GM23338 (cell line): ENCODE measurements at regions not wholly inside any gene's neighbourhood (a gene's known extent, or its start where the extent isn't known, plus 50 kb on each side); places are given as distances from the start of the nearest gene placed in this dataset.

Experiments
- ATAC-seq: fragments of 200-7000 bp; cut with Tn5 transposase; 3 replicates; pipeline ENCODE4 v1.9.1; 2020
- DNase-seq: peaks from one replicate; pipeline ENCODE4 v3.0.0-alpha.2; 2015; ENCODE audit warnings: low spot score
- H2AFZ ChIP-seq: fragments of 200-600 bp; sonication (generic); 2 replicates; pipeline ENCODE4 v1.8.0; 2016; ENCODE audit warnings: antibody characterized with exemption, mild to moderate bottlenecking, moderate library complexity
- H3F3A ChIP-seq: fragments of 200-600 bp; sonication (generic); replicated peaks from 2 replicates; pipeline ENCODE4 v1.8.0; 2017; ENCODE audit warnings: antibody characterized with exemption, mixed run types, low read depth
- H3K27ac ChIP-seq: fragments of 200-600 bp; sonication (generic); 2 replicates; pipeline ENCODE4 v1.6.1; 2016; ENCODE audit warnings: low read depth
- H3K27me3 ChIP-seq: fragments of 200-600 bp; sonication (generic); 2 replicates; pipeline ENCODE4 v1.8.0; 2016; ENCODE audit warnings: mild to moderate bottlenecking, mixed run types, moderate library complexity; ENCODE audit not compliant: insufficient read depth
- H3K36me3 ChIP-seq: fragments of 200-600 bp; sonication (generic); 2 replicates; pipeline ENCODE4 v1.8.0; 2016; ENCODE audit warnings: mild to moderate bottlenecking; ENCODE audit not compliant: insufficient read depth
- H3K4me1 ChIP-seq: fragments of 200-600 bp; sonication (generic); 2 replicates; pipeline ENCODE4 v1.8.0; 2016; ENCODE audit warnings: mild to moderate bottlenecking, moderate library complexity; ENCODE audit not compliant: insufficient read depth
- H3K4me2 ChIP-seq: fragments of 200-600 bp; sonication (generic); 2 replicates; pipeline ENCODE4 v1.7.1; 2017; ENCODE audit warnings: mixed run types
- H3K4me3 ChIP-seq: fragments of 200-600 bp; sonication (generic); 2 replicates; pipeline ENCODE4 v1.6.1; 2016; ENCODE audit warnings: mixed run types
- H3K79me2 ChIP-seq: fragments of 200-600 bp; sonication (generic); replicated peaks from 2 replicates; pipeline ENCODE4 v1.8.0; 2017; ENCODE audit warnings: mild to moderate bottlenecking; ENCODE audit not compliant: insufficient read depth
- H3K9me2 ChIP-seq: fragments of 200-600 bp; sonication (generic); 2 replicates; pipeline ENCODE4 v1.8.0; 2017; ENCODE audit not compliant: insufficient read depth
- H4K20me1 ChIP-seq: fragments of 200-600 bp; sonication (generic); replicated peaks from 2 replicates; pipeline ENCODE4 v1.8.0; 2017; ENCODE audit warnings: mild to moderate bottlenecking; ENCODE audit not compliant: insufficient read depth
- H3K27ac Mint-ChIP-seq: 2 replicates; pipeline ENCODE4 v1.8.0; 2020; ENCODE audit warnings: inconsistent platforms, mild to moderate bottlenecking, moderate library complexity, mixed read lengths
- H3K27me3 Mint-ChIP-seq: 3 replicates; pipeline ENCODE4 v1.8.0; 2022; ENCODE audit warnings: low read depth, mild to moderate bottlenecking, moderate library complexity, mixed read lengths, inconsistent platforms; ENCODE audit not compliant: insufficient read depth, poor library complexity
- H3K36me3 Mint-ChIP-seq: 3 replicates; pipeline ENCODE4 v1.8.0; 2021; ENCODE audit warnings: low read depth, mild to moderate bottlenecking, inconsistent platforms, moderate library complexity, mixed read lengths
- H3K4me1 Mint-ChIP-seq: 3 replicates; pipeline ENCODE4 v1.8.0; 2020; ENCODE audit warnings: mild to moderate bottlenecking, inconsistent platforms, mixed read lengths
- H3K4me3 Mint-ChIP-seq: 3 replicates; pipeline ENCODE4 v1.8.0; 2021; ENCODE audit warnings: moderate library complexity, mild to moderate bottlenecking, inconsistent platforms, mixed read lengths
- H3K9me3 Mint-ChIP-seq: 3 replicates; pipeline ENCODE4 v1.8.0; 2020; ENCODE audit warnings: moderate library complexity, mild to moderate bottlenecking, inconsistent platforms, mixed read lengths
- CREB1 ChIP-seq: fragments of 250-450 bp; sonication (Bioruptor Pico); IDR thresholded peaks from 2 replicates; pipeline ENCODE4 v1.5.0; 2020; ENCODE audit warnings: low read depth, mild to moderate bottlenecking, moderate library complexity
- EZH2 ChIP-seq: fragments of 200-600 bp; sonication (generic); IDR thresholded peaks from one replicate; pipeline ENCODE4 v1.8.0; 2017; ENCODE audit warnings: antibody characterized with exemption, mild to moderate bottlenecking, low read depth; ENCODE audit not compliant: unreplicated experiment
- JUNB ChIP-seq: IDR thresholded peaks from one replicate; pipeline ENCODE4 v1.6.1; 2016; ENCODE audit warnings: antibody characterized with exemption; ENCODE audit not compliant: unreplicated experiment
- NANOG ChIP-seq: IDR thresholded peaks from 2 replicates; pipeline ENCODE4 v1.6.1; 2016; ENCODE audit warnings: antibody characterized with exemption, borderline replicate concordance
- POLR2AphosphoS5 ChIP-seq: IDR thresholded peaks from 2 replicates; pipeline ENCODE4 v1.6.1; 2016; ENCODE audit warnings: antibody characterized with exemption, low read depth
- ZNF114 ChIP-seq: fragments of 250-450 bp; sonication (Bioruptor Pico); IDR thresholded peaks from 2 replicates; pipeline ENCODE4 v1.5.0; 2020; ENCODE audit warnings: mild to moderate bottlenecking, moderate library complexity
- ZNF331 ChIP-seq: fragments of 250-450 bp; sonication (Bioruptor Pico); IDR thresholded peaks from 2 replicates; pipeline ENCODE4 v1.5.0; 2020; ENCODE audit warnings: low read depth, mild to moderate bottlenecking, moderate library complexity
- TF ChIP-seq, protein P1 (sequence below): IDR thresholded peaks from one replicate; pipeline ENCODE4 v1.6.1; 2018; ENCODE audit warnings: antibody characterized with exemption; ENCODE audit not compliant: unreplicated experiment
- TF ChIP-seq, protein P2 (sequence below): IDR thresholded peaks from 2 replicates; pipeline ENCODE4 v1.6.1; 2016; ENCODE audit warnings: antibody characterized with exemption

DNA sequence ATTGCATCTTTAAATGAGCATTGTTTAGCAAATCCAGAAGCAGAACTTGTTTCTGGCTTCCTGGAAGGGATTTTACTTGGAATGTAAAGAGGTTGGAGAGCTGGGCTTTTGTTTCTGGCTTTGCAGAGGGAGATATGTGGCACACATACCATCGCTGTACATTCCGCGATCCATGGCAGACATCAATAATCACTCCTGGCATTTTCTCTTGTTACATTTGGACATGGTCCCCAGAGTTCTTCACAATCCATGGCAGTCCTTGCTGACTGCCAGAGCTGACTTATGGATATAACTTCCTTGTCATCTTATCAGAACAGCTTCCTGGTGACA, 445.6 kb upstream of the SPRED2 start:
- H3K9me2 ChIP-seq, result no peaks in the 10 kb centered on the region; the same call in none of the 2 replicates
- peaks cover 4% of the 10 kb centered on the region; the same call in 1 of the 2 replicates for H3K4me1 ChIP-seq
- TF ChIP-seq, protein P1, sequence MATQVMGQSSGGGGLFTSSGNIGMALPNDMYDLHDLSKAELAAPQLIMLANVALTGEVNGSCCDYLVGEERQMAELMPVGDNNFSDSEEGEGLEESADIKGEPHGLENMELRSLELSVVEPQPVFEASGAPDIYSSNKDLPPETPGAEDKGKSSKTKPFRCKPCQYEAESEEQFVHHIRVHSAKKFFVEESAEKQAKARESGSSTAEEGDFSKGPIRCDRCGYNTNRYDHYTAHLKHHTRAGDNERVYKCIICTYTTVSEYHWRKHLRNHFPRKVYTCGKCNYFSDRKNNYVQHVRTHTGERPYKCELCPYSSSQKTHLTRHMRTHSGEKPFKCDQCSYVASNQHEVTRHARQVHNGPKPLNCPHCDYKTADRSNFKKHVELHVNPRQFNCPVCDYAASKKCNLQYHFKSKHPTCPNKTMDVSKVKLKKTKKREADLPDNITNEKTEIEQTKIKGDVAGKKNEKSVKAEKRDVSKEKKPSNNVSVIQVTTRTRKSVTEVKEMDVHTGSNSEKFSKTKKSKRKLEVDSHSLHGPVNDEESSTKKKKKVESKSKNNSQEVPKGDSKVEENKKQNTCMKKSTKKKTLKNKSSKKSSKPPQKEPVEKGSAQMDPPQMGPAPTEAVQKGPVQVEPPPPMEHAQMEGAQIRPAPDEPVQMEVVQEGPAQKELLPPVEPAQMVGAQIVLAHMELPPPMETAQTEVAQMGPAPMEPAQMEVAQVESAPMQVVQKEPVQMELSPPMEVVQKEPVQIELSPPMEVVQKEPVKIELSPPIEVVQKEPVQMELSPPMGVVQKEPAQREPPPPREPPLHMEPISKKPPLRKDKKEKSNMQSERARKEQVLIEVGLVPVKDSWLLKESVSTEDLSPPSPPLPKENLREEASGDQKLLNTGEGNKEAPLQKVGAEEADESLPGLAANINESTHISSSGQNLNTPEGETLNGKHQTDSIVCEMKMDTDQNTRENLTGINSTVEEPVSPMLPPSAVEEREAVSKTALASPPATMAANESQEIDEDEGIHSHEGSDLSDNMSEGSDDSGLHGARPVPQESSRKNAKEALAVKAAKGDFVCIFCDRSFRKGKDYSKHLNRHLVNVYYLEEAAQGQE, result no peak
- TF ChIP-seq ZNF114 (CRISPR knock-in tag), result no peak
- TF ChIP-seq ZNF331 (CRISPR knock-in tag), result no peak
- TF ChIP-seq EZH2, result no peak
- Mint-ChIP-seq H3K9me3 (no peaks in the 10 kb centered on the region), H3K4me3 (no peak overlapping the region), H3K4me1 (peaks cover 7% of the 10 kb centered on the region; the same call in 1 of the 3 replicates), H3K27me3 (no peaks in the 10 kb centered on the region), H3K27ac (no peak overlapping the region), H3K36me3 (no peaks in the 10 kb centered on the region)
- no peak overlapping the region for H3K4me3 ChIP-seq
- no peak for ATAC-seq
- H3K79me2 ChIP-seq, result no peaks in the 10 kb centered on the region
- 0 out of 2 replicates have a peak overlapping the region, but pooled peaks have one; percentile 32 for H2AFZ ChIP-seq
- no peak overlapping the region for H3K27ac ChIP-seq
- DNase-seq, result no peak
- no peak overlapping the region for H3K4me2 ChIP-seq
- no peaks in the 10 kb centered on the region for H4K20me1 ChIP-seq
- no peaks in the 10 kb centered on the region for H3K27me3 ChIP-seq
- H3K36me3 ChIP-seq, result no peaks in the 10 kb centered on the region
- no peaks in the 10 kb centered on the region for H3F3A ChIP-seq

DNA sequence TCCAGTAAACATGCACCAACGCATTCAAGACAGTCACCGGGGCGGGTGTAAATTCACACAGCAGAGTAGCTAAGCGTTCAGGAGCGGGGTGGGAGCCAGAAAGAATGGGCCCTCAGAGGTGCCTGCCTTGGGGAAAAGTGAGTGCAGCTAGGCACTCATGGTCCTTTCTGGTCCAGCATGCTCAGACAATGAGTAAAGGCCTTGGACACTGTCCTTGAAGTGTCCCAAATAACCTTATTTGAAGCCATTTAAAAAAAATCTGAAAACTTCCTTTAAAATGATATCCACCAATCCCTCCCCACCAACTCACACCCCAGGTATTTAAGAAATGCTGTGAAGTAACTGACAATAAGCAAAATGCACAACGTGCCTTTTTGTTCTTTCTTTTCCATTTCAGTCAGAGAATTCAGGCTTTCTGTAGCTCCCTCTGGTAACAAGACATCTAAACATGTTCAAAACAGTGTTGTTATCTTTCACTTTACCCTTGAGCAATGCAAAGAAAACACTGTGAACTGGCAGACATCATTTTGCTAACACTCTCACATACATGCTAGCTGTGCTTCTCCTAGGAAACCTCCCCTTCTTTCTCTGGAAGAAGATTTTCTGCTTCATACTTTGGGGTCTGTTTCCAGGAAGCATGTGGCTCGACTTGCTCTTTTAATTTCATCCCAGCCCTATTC, 445.1 kb upstream of the SPRED2 start:
- no peak overlapping the region for H3K4me3 ChIP-seq
- H3K27ac ChIP-seq, result no peak overlapping the region
- H3K36me3 Mint-ChIP-seq, result no peaks in the 10 kb centered on the region
- DNase-seq (no peak), ATAC-seq (no peak)
- H4K20me1 ChIP-seq, result no peaks in the 10 kb centered on the region
- no peak overlapping the region for H3K4me3 Mint-ChIP-seq
- no peaks in the 10 kb centered on the region for H3K79me2 ChIP-seq
- H3K27ac Mint-ChIP-seq, result no peak overlapping the region
- TF ChIP-seq, protein P2, sequence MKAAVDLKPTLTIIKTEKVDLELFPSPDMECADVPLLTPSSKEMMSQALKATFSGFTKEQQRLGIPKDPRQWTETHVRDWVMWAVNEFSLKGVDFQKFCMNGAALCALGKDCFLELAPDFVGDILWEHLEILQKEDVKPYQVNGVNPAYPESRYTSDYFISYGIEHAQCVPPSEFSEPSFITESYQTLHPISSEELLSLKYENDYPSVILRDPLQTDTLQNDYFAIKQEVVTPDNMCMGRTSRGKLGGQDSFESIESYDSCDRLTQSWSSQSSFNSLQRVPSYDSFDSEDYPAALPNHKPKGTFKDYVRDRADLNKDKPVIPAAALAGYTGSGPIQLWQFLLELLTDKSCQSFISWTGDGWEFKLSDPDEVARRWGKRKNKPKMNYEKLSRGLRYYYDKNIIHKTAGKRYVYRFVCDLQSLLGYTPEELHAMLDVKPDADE, result no peak
- no peak for TF ChIP-seq ZNF331 (CRISPR knock-in tag)
- TF ChIP-seq NANOG, result no peak
- TF ChIP-seq CREB1 (CRISPR knock-in tag), result no peak
- TF ChIP-seq POLR2AphosphoS5, result no peak
- TF ChIP-seq EZH2, result no peak
- no peak for TF ChIP-seq JUNB
- H2AFZ ChIP-seq, result 0 out of 2 replicates have a peak overlapping the region, but pooled peaks have one; percentile 32
- H3K9me2 ChIP-seq, result no peaks in the 10 kb centered on the region; the same call in none of the 2 replicates
- no peaks in the 10 kb centered on the region for H3K27me3 ChIP-seq
- no peaks in the 10 kb centered on the region for H3K27me3 Mint-ChIP-seq
- H3K36me3 ChIP-seq, result no peaks in the 10 kb centered on the region
- peaks cover 7% of the 10 kb centered on the region; the same call in 1 of the 3 replicates for H3K4me1 Mint-ChIP-seq
- H3K9me3 Mint-ChIP-seq, result no peaks in the 10 kb centered on the region
- peaks cover 4% of the 10 kb centered on the region; the same call in 1 of the 2 replicates for H3K4me1 ChIP-seq
- no peaks in the 10 kb centered on the region for H3F3A ChIP-seq
- no peak overlapping the region for H3K4me2 ChIP-seq
